SH-SY5Y (cell line): ENCODE measurements at regions not wholly inside any gene's neighbourhood (a gene's known extent, or its start where the extent isn't known, plus 50 kb on each side); places are given as distances from the start of the nearest gene placed in this dataset.

Experiments used
- GATA2 ChIP-seq: IDR thresholded peaks from 2 replicates; pipeline ENCODE4 v1.6.1; 2011; ENCODE audit warnings: mild to moderate bottlenecking, low read depth, low read length
- GATA3 ChIP-seq: IDR thresholded peaks from 2 replicates; pipeline ENCODE4 v1.6.1; 2011; ENCODE audit warnings: low read depth, mild to moderate bottlenecking, low read length, moderate library complexity

DNA sequence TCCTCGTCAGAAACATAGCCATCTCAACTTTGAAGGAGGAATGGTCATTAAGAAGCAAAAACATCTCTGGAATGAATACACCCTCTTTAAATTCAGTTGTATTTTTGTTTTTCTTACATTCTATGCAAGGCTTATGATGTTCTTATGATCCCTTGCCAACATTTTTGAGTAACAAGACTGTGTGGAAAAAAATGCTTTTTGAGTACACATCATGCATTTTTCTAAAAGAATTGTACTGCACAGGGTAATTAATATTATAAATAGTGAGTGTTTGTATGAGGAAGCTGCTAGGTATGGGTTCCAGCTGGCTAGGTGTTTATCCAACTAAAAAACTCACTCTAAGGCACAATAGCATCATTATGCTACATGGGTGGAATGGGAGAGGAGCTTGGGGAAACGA, 59.0 kb upstream of the SPATS2L start:
- TF ChIP-seq GATA2 (no peak), GATA3 (no peak)
